Activated CD8-positive, alpha-beta memory T cell treated with anti-CD3 and anti-CD28 coated beads, Interleukin-2, amount 50 U/mL, for 4 hours (primary cell): ENCODE measurements at regions not wholly inside any gene's neighbourhood (a gene's known extent, or its start where the extent isn't known, plus 50 kb on each side); places are given as distances from the start of the nearest gene placed in this dataset.
"Not testable (repeated sequence)": the region's sequence is repeated elsewhere in the genome, so short reads cannot be mapped to it uniquely, and the experiment has no call there.

ENCODE experiments used
- DNase-seq: peaks from one replicate; pipeline ENCODE4 v3.0.0-alpha.2; 2020

DNA sequence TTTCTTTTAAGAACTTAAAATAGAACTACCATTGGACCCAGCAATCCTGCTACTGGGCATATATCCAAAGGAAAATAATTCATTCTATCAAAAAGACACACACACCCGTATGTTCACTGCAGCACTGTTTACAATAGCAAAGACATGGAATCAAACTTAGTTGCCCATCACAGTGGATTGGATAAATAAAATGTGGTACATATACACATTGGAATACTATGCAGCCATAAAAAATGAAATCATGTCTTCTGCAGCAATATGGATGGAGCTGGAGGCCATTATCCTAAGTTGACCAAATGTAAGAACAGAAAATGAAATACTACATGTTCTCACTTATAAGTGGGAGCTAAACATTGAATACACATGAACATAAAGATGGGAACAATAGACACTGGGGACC is 585.3 kb upstream of the USP24 start:
- no peak for DNase-seq

DNA sequence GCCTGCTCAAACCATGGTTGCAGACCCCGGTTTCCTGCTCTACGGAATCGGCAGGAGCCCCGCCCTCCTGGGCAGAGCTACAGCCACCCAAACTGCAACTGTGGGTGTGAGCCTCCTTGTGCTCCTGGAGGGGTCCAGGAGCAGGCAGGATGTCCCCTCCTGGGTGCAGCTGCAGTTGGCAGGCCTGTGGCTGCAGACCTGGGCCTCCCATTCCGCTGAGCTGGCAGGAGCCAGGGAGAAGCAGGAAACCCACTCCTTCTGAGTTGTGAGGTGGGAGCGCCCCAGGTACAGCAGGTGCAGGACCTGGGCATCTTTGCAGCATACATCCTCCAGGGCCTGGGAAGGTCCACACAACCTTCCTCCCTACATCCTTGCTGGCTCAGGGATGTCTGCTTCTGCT is 578.7 kb upstream of the USP24 start:
- DNase-seq, result no peak

DNA sequence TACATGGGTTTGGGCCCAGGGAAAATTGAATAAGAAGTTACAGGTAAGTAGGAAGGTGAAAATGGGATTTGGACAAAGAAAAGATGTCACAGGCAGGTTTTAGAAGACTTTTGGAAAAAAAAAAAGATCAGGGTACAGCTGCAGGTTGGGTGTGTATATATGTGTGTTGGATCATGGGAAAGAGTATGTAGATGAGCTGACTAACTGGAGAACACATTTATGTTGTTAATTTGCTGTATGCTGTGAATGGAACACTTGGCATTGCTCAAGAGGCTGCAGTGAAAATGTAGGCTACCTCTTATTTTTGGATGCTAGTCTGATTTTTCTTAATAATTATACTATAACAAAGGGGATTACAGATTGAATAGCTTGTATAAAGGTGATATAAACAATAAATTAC is 577.7 kb upstream of the USP24 start:
- no peak for DNase-seq

DNA sequence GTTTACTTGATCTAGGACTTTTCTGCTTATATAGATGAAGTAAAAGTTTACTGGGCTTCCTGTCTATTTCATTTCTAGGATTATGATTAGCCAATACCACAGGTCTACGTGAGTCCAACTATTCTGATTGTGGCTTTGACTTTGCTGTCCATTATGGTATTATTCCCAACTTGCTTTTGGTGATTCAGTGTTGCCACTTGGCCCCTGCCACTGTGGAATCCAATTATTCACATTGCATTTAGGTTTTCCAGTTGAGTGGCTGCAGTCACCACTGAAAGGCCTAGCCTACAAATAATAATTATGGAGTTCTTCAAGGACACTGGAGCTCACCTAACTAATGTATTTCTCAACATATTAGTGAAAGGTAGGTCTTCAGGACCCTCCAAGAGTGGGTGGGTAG is 574.3 kb upstream of the USP24 start:
- no peak for DNase-seq

DNA sequence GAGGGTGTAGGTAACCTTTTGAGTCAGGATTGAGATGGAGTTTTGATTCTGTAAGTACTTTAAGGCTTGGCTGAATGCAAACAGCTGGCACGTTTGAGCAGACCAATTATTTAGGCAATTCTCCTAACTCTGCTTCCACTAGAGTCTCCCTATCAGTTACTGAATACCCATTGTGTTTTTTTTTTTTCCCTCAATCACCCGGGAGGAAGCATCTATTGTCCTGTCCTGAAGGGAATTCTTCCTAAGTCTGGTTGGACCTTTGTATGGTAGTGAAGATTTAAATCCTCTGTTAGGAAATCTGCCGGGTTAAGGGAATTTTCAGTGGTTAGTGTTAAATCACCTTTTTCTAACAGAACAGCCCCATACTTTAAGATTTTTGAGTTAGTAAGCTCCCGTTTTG is 571.2 kb upstream of the USP24 start:
- no peak for DNase-seq

DNA sequence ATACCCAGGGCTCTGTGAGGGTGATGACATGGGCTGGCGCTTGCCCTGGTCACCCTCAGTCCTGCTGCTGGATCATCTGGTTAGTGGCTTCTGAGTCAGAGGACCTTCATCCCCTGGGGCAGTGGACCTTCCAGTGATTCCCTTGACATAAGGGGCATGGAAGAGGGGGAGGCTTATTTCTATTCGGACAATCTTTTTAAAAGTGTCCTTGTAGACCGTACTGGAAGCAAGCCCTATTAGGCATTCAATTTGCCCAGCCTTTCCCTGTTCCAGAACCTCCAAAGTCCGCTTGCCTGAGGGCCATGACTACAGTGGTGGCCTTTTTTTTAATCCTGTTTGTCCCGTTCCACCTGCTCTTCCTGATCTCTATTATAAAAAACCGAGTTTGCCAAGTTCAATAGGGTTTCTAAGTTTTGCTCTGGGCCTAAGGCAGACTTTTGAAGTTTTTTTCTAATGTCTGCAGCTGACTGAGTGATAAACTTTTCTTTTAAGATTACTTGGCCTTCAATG is 569.8 kb upstream of the USP24 start:
- DNase-seq, result not testable (repeated sequence)

DNA sequence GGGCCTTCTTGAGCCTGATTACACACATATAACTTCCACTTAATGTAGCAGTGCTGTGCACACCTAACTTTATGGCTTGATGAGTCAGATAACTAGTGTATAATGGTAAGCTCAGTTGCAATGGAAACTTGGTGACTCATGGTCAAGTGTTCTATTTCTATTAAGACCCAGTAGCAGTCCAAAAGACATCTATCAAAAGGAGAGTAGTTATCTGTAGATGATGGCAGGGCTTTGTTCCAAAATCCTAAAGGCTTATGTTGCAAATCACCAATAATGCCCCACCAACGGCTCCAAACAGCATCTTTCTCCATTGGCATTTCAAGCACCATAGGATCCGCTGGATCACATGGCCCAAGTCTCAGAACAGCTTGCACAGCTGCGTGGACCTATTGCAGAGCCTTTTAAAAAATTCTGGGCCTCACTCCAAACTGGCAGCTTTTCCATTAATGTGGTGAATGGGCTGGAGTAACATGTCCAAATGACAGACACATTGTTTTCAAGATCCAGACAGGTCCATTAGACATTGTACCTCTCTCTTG is 566.8 kb upstream of the USP24 start:
- no peak for DNase-seq

DNA sequence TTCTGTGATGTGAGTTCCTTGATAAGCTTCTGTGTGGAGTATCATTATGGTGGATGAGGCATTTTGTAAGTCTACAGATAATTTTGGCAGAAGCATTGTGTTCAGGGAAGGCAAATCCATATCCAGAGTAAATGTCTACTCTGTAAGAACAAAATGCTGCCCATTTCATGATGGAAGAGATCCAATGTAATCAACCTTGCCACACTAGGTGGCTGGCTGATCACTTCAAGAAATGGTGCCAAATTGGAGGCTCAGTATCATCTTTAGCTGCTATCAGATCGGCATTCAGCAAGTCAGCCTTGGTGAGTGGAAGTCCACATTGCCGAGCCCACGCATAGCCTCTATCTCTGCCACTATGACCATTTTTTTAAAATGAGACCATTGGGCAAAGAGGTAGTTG is 565.8 kb upstream of the USP24 start:
- DNase-seq, result no peak

DNA sequence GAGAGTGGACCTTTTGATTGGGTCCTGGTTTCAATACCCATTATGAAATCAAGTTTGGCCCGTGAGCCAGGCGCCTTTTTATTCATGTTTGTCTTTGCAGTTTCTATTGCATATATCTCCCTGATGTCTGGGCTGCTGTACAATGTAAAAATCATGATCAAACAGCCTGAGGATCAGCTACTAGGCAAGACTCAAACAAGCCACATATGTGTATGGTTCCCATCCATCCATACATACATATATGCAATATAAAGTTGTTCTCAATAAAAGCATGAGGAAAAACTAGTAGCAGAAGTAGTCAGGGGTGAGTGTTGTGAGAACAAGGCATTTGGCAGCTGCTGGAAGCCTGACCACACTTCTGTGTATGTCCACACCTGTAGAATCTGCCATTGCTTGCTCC is 562.4 kb upstream of the USP24 start:
- no peak for DNase-seq

DNA sequence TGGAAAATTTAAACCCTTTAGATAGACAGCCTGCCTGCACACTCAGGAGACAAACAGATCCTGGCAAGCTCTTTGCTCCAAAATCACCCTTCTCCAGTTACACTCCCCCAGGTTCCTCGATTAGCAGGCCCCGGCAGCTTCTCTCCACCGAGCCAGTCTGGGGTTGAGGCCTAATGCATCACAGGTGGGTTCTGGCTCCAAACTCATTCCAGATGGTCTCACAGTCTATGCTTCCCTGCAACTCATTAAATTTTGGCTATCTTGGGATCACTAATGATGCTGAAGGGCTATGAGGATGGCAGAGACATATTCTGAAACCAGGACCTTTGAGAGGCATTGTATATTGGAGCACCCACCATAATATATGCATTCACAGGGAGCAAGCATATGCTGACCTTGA is 559.8 kb upstream of the USP24 start:
- DNase-seq, result no peak

DNA sequence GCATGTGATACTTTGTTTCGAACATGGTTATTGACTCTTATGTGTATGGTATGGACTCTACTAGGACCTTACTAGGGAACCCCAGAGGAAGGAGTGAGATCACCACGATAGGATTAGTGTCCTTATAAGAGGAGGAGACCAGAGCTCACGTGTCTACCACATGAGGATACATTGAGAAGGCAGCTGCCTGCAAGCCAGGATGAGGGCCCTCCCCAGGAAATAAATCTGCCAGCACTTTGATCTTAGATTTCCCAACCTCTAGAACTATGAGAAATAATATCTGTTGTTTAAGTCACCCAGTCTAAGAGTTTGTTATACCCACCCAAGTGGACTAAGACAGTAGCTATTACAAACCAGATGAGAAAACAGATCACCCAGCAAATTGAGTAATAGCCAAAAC is 559.3 kb upstream of the USP24 start:
- no peak for DNase-seq

DNA sequence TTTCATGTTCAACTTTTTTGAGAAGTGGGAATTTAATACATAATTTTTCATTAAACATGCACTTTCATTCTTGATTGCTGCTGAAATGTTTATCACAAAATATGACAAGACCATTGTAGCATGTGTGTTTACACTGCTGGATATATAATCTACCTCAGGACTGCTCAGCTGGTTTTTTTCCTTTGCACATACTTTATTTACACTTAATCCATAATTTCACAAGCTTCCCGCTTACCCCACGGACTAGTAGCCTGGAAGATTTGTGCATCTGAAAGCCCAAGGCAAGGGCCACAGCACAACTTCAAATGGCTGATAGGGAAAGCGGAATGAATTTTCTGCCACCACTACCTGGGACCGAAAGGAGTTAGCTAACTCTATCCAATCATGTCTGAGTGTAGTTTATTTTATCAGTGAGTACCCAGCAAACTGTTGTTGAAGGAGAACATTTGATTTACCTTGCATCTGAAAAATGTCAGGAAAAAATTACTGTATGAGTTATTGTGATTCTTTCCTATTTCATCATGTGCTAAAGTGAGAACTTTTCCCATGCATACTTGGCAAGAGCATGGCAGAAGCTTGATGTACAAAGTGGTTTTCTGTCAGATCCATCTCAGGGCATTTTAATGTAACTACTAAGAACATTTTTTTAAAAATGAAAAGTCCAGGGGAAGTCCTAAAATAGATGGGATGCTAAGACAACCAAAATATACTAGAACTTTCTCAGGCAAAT is 558.2 kb upstream of the USP24 start:
- no peak for DNase-seq

DNA sequence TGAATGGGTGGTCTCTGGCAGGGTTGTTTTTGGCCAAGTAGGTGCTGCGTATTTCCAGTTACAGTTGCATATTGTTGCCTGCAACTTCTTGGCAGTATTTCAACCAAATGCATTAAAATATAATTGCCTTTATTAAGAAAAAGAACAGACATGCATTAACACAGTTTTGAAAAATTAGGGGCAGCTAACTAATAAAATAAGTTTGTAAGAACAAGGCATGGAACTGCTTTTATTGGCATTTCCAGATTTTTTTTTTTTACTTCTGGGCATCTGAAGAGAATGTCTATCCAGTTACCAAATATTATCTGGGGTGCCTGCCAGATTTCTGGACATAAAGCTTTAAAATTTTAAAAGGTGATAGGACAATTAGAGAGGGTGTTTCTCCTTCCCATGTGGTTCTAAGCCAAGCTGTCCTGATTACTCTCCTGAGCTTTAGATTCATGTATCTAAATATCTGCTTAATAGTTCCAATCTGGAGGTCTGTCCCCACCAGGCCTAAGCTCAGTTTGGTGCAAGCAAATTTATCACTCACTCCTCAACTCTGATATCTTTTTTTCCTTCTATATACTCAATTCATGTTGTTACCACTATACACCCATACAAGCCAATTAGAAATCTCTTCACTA is 553.3 kb upstream of the USP24 start:
- no peak for DNase-seq

DNA sequence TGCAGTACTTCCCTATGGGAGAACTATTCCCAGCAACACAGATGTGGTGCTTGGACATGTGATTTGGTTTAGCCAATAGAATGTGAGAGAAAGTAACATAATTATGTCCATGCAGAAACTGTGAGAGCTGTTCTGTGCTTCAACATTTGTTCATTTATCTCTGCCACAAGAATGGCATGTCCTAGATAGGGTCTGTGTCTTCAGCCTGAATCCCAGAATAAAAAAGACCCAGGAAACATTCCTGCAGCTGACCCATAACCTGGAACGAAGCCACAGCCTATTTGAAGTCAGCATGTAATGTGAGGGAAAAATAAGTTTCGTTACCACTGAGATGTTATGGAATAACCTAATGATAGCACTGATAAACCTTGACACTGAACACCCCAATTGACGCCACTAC is 552.0 kb upstream of the USP24 start:
- DNase-seq, result no peak

DNA sequence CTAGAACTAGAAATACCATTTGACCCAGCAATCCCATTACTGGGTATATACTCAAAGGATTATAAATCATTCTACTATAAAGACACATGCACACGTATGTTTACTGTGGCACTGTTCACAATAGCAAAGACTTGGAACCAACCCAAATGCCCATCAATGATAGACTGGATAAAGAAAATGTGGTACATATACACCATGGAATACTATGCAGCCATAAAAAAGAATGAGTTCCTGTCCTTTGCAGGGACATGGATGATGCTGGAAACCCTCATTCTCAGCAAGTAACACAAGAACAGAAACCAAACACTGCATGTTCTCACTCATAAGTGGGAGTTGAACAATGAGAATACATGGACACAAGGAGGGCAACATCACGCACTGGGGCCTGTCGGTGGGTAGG is 550.3 kb upstream of the USP24 start:
- not testable (repeated sequence) for DNase-seq

DNA sequence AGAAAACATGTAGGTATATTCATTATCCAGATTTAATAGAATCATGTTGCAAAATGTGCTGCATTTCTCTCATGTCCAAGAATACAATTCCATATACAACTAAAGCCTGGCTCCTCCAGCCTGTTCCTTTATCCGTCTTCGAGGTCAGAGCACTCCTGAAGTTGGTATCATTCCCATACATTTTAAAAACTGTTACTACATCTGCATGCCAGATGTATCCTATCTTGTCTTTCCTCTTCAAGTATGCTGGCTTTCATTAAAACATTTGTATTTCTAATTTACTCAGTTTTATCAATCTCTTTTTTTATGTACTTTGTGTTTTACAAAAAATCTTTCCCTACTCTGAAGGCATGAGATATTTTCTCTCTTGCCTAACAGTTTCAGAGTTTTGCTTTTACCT is 536.6 kb upstream of the USP24 start:
- DNase-seq, result no peak

DNA sequence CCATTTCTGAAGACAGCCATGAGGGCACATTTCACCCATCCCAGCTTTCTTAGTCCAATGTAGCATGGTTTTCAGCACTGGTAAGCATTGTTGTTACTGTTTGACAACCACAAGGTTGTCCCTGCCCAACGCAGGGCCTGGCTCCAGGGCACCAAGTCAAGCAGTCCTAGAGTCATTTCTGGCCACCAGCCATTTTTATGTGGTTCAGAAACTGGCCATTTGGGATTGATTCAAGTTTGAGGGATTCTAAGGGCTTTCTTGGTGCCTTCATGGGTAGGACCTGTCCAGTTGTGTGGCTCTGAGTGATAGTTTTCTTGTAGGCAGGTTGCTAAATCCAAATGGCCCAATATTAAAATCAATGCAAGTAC is 535.4 kb upstream of the USP24 start:
- DNase-seq, result no peak

DNA sequence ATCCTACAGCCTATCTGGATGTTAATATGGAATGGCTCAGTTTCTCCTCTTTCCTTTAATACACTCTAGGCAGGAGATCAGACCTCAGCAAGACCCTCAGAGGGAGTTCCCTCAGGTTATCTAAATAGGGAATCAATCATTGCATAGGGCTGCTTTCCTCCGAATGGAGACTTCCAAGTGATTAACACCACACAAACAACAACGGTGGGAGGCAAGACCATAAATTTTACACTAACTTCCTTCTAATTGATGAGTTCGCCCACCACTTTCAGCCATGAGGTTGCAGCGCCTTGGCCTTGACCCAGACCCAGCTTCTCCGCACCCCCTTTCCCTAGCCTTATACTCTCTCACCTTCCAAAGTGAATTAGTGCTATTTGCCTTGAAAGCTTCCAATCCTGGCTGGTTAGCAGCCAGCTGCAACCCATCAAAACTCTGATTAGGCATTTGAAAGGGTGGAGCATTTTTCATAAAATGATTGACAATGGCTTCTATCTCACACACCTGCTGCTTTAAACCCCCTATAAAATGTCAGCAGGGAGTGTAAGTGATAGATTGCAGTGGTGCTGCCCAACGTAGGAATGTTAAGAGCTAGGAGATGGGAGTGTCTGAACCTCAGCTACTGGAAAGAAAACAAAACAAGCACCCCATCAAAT is 534.9 kb upstream of the USP24 start:
- DNase-seq, result no peak

DNA sequence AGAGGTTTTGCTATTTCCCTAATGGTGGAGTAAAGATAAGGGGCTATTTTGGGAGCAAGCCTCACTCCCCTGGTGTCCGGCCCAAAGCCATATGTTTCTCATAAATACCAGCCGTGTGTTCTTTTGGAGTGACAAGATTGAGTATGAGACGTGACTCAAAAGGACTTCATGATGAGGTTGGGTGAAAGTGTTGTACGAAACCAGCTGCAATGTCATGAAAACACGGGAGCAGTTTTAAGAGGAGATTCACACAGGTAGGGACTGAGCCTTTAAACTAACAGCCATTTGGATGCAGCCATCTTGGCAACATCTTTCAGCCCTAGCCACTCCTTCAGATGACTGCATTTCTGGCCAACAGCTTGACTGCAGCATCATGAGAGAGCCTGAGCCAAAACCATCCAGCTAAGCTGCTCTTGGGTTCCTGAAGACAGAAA is 532.3 kb upstream of the USP24 start:
- DNase-seq, result no peak

DNA sequence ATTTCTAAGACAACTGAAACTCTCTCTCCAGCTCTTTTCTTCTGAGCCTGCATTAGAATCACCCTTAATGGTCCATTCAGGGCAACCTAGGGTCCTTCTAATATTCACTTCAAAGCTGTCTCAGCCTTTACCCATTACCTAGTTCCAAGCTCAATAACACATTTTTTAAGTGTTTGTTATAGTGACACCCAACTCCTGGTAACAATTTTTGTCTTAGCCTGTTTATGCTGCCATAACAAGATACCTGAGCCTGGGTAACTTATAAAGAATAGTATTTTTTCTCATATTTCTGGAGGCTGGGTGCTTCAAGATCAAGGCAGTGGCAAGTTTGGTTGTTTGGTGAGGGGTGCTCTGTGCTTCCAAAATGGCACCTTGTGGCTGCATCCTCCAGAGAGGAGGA is 531.5 kb upstream of the USP24 start:
- no peak for DNase-seq

DNA sequence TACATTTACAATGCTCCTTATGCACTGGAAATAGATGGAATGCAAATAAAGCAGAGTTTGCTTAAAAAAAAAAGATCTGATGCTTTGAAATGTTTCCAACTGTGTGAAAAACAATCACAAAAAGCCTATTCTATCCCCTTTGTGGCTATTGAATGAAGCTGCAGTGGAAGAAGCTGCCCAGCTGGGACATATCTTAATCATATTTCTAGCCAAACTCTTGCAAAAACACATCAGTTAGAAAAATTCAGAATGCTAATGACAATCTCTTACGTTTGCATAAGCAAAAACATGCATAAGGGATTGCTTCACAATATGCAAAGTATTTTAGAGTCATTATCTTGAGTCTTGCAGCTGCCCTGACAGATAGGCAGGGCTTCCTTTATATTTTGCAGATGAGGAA is 526.4 kb upstream of the USP24 start:
- DNase-seq, result no peak

DNA sequence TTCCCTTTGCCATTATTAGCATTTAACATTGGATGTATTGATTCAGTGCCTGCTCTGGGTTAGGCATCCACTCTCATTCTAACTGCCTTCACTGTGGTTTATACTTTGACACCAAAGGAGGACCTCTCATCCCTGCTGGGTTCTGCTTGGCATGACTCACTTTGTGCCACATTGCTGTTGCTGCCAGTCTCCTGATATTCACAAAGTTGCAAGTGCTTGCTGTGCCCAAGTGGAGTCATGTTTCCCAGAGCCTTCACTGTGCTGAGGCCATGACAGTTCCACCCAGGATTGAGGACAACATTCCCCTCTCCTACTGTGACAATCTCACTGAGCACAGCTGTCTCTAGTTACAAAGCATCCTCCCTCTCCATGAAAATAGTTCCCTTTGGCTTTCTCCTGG is 519.9 kb upstream of the USP24 start:
- no peak for DNase-seq

DNA sequence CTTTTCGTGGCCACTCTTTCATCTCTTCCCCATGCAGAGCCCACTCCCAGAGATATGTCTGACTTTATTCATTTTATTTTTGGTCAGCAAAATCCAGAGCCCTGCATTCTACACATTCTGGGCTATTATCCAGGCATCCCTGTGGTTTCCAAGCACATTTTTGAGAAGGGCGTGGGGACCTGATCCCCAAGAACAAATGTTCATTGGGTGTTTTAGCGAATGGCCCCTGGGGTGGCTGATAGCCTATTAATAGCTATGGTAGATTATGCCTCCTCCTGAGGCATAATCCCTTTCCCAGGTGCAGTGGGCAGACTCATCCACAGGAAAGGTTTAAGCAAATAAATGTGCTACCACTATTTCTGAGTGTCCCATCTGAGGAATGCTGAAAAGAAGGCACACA is 511.8 kb upstream of the USP24 start:
- DNase-seq, result no peak

DNA sequence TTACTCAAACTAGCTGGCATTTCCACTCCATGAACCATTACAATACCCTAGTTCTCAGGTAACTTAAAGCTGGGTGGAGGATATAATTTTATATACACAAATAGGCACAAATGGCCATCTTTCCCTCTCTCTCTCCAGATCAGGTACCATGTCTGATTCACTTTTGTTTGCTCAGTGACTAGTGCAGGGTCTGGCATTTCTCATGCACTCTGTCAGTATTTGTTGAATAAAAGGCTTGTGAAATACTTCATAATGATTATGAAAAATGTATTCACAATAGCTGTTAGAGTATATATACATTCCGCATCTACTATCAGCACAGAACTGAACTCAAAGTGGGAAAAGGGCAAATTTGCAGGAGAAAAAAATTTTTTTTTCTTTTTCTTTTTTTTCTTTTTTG is 510.2 kb upstream of the USP24 start:
- DNase-seq, result no peak
